Urothelium cell line (cell line): ENCODE measurements at regions not wholly inside any gene's neighbourhood (a gene's known extent, or its start where the extent isn't known, plus 50 kb on each side); places are given as distances from the start of the nearest gene placed in this dataset.
A peak's percentile ranks its signal among the peaks of the same experiment; 100 is the strongest.

Source experiments
- DNase-seq: peaks from one replicate; pipeline ENCODE4 v3.0.0; 2011; ENCODE audit warnings: low spot score, mixed read lengths
- FAIRE-seq: peaks from 2 replicates; lab custom pipeline; 2011; peaks lifted over from hg19 to GRCh38; lab: Jason Lieb, UNC

GRCh38 chr22:32306561-32306960 is 51.1 kb upstream of the RFPL3 start:
- FAIRE-seq = peak; percentile 20
- DNase-seq = no peak

GRCh38 chr22:32307055-32307454 is 50.6 kb upstream of the RFPL3 start:
- FAIRE-seq (no peak), DNase-seq (no peak)

DNA sequence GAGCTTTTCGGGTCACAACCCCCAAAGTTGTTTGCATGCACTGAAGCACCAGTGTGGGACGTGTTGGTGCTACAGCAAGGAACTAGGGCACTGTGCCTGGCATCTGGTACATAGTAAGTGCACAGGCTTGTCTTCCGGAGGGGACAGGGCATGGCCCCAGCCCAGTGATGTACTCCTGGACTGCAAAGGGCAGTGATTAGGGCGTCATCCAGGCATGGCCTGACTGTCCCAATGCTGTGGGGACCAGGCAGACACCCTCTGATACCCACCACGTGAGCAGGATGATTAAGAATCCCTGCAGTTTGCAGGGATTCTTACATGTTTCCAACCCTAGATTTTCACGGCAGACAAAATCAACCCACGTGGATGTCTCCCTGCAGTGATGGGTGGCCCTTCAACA is 50.0 kb upstream of the RFPL3 start:
- FAIRE-seq (no peak), DNase-seq (no peak)
